ENCODE measurements at regions not wholly inside any gene's neighbourhood (a gene's known extent, or its start where the extent isn't known, plus 50 kb on each side); places are given as distances from the start of the nearest gene placed in this dataset.
"Not testable (repeated sequence)": the region's sequence is repeated elsewhere in the genome, so short reads cannot be mapped to it uniquely, and the experiment has no call there.

DNA sequence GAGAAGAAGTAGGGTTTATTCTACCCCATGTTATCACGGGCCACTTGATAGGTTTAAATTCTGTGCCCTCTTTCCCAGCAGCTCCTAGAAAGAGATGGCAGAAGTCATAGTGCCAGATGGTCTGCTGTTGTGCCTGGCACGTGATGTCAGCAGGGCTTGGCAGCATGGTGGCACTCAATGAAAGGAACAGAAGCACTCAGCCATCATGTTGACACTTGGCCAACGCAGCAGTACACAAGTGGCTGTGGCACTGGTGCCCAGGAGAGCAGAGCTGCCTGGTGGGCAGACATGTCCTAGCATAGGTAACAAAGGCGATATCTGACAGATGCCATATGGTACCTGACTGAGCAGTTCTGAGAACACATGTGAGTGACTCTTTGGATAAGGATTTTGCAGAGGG, 796.4 kb upstream of the ACO1 start:
- no peaks in the 10 kb centered on the region for H3K9me3 ChIP-seq (ENCODE audit: low read length)
- H3K36me3 ChIP-seq (ENCODE audit: insufficient read depth, low read length): no peaks in the 10 kb centered on the region
- H3F3A ChIP-seq (ENCODE audit: insufficient read depth, low read length): no peaks in the 10 kb centered on the region
- H2AFZ ChIP-seq (ENCODE audit: low read length): no peak overlapping the region
- no peaks in the 10 kb centered on the region for H3K4me1 ChIP-seq (ENCODE audit: insufficient read depth, low read length, severe bottlenecking)
- no peaks in the 10 kb centered on the region for H4K20me1 ChIP-seq (ENCODE audit: insufficient read depth, low read length)
- no peaks in the 10 kb centered on the region for H3K9me2 ChIP-seq (ENCODE audit: low read depth, low read length)
- H3K27me3 ChIP-seq (ENCODE audit: insufficient read depth, low read length): no peaks in the 10 kb centered on the region
- no peak overlapping the region for H3K4me2 ChIP-seq (ENCODE audit: low read length)
- H3K27ac ChIP-seq (ENCODE audit: low read depth, low read length, poor library complexity, severe bottlenecking): no peak overlapping the region
- no peak overlapping the region for H3K4me3 ChIP-seq (ENCODE audit: low read depth, low read length, poor library complexity, severe bottlenecking)
- H3K79me2 ChIP-seq (ENCODE audit: insufficient read depth, low read length): no peaks in the 10 kb centered on the region
- H3K9ac ChIP-seq (ENCODE audit: low read length): no peak overlapping the region
- TF ChIP-seq EZH2 (IDR thresholded peaks at IDR 0.05; ENCODE audit: borderline replicate concordance, low read length): no peak
- TF ChIP-seq, protein P1, sequence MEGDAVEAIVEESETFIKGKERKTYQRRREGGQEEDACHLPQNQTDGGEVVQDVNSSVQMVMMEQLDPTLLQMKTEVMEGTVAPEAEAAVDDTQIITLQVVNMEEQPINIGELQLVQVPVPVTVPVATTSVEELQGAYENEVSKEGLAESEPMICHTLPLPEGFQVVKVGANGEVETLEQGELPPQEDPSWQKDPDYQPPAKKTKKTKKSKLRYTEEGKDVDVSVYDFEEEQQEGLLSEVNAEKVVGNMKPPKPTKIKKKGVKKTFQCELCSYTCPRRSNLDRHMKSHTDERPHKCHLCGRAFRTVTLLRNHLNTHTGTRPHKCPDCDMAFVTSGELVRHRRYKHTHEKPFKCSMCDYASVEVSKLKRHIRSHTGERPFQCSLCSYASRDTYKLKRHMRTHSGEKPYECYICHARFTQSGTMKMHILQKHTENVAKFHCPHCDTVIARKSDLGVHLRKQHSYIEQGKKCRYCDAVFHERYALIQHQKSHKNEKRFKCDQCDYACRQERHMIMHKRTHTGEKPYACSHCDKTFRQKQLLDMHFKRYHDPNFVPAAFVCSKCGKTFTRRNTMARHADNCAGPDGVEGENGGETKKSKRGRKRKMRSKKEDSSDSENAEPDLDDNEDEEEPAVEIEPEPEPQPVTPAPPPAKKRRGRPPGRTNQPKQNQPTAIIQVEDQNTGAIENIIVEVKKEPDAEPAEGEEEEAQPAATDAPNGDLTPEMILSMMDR (IDR thresholded peaks at IDR 0.05; ENCODE audit: low read length): no peak

DNA sequence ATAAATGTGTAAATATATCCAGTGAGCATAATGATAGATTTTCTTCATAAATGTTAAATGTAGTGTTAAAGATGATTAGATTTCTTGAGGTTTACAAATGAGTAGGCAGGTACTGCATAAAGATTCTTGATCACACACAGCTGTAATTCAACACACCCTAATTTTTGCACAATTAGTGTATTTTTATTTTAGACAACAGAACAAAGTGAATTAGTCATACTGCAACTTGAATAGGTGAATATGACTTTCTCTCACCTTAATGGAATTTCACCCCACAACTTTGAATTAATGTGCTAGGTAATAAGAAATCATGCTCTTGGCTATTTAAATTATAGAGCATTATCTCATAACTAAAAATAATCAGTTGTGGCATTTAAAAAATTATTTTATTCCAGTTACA, 795.7 kb upstream of the ACO1 start:
- Histone ChIP-seq H3K4me1 (ENCODE audit: insufficient read depth, low read length, severe bottlenecking) (no peaks in the 10 kb centered on the region), H3K9me3 (ENCODE audit: low read length) (no peaks in the 10 kb centered on the region), H3K4me2 (ENCODE audit: low read length) (no peak overlapping the region), H3F3A (ENCODE audit: insufficient read depth, low read length) (no peaks in the 10 kb centered on the region), H3K27ac (ENCODE audit: low read depth, low read length, poor library complexity, severe bottlenecking) (no peak overlapping the region), H3K79me2 (ENCODE audit: insufficient read depth, low read length) (no peaks in the 10 kb centered on the region), H4K20me1 (ENCODE audit: insufficient read depth, low read length) (no peaks in the 10 kb centered on the region), H3K9ac (ENCODE audit: low read length) (no peak overlapping the region), H3K27me3 (ENCODE audit: insufficient read depth, low read length) (no peaks in the 10 kb centered on the region), H3K4me3 (ENCODE audit: low read depth, low read length, poor library complexity, severe bottlenecking) (no peak overlapping the region), H2AFZ (ENCODE audit: low read length) (no peak overlapping the region), H3K36me3 (ENCODE audit: insufficient read depth, low read length) (no peaks in the 10 kb centered on the region), H3K9me2 (ENCODE audit: low read depth, low read length) (no peaks in the 10 kb centered on the region)
- TF ChIP-seq, protein P1 (IDR thresholded peaks at IDR 0.05; ENCODE audit: low read length): no peak
- no peak for TF ChIP-seq EZH2 (IDR thresholded peaks at IDR 0.05; ENCODE audit: borderline replicate concordance, low read length)

DNA sequence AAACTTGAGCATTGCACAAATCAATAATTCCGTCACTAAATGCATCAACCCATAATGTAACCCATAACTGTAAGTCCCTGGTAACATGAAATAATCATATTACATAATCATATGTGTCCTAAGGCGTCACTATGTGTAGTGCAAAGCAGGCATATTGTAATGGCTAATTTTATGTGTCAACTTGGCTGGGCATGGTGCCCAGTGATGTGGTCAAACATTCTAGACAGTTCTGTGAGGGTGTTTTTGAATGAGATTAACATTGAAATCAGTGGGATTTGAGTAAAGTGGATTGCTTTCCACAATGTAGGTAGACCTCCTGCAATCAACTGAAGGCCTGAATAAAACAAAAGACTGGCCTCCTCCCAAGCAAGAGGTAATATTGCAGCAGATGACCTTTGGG, 794.4 kb upstream of the ACO1 start:
- Histone ChIP-seq H3K9me2 (ENCODE audit: low read depth, low read length) (no peaks in the 10 kb centered on the region), H3K27ac (ENCODE audit: low read depth, low read length, poor library complexity, severe bottlenecking) (no peak overlapping the region), H3K4me2 (ENCODE audit: low read length) (no peak overlapping the region), H3K79me2 (ENCODE audit: insufficient read depth, low read length) (no peaks in the 10 kb centered on the region), H3K9ac (ENCODE audit: low read length) (no peak overlapping the region), H3K4me1 (ENCODE audit: insufficient read depth, low read length, severe bottlenecking) (no peaks in the 10 kb centered on the region), H2AFZ (ENCODE audit: low read length) (no peak overlapping the region), H4K20me1 (ENCODE audit: insufficient read depth, low read length) (no peaks in the 10 kb centered on the region), H3K27me3 (ENCODE audit: insufficient read depth, low read length) (no peaks in the 10 kb centered on the region), H3K36me3 (ENCODE audit: insufficient read depth, low read length) (no peaks in the 10 kb centered on the region), H3F3A (ENCODE audit: insufficient read depth, low read length) (no peaks in the 10 kb centered on the region), H3K4me3 (ENCODE audit: low read depth, low read length, poor library complexity, severe bottlenecking) (no peak overlapping the region), H3K9me3 (ENCODE audit: low read length) (no peaks in the 10 kb centered on the region)
- TF ChIP-seq EZH2 (IDR thresholded peaks at IDR 0.05; ENCODE audit: borderline replicate concordance, low read length): no peak
- TF ChIP-seq, protein P1 (IDR thresholded peaks at IDR 0.05; ENCODE audit: low read length): no peak

DNA sequence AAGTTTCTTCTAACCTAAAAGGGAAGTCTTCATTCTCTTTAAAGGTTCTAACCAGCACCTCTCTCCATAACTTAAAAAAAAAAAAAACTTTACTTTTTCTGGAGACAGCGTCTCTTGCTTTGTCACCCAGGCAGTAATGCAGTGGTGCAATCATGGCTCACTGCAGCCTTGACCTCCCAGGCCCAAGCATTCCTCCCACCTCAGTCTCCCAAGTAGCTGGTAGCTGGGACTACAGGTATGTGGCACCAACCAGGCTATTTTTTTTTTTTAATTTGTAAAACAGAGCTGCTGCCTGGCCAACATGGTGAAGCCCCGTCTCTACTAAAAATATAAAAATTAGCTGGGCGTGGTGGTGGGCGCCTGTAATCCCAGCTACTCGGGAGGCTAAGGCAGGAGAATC, 787.4 kb upstream of the ACO1 start:
- H3K9ac ChIP-seq (ENCODE audit: low read length); H2AFZ ChIP-seq (ENCODE audit: low read length); H3K79me2 ChIP-seq (ENCODE audit: insufficient read depth, low read length); H3K4me3 ChIP-seq (ENCODE audit: low read depth, low read length, poor library complexity, severe bottlenecking); H4K20me1 ChIP-seq (ENCODE audit: insufficient read depth, low read length); H3K4me2 ChIP-seq (ENCODE audit: low read length); H3K36me3 ChIP-seq (ENCODE audit: insufficient read depth, low read length); H3K9me3 ChIP-seq (ENCODE audit: low read length); H3K4me1 ChIP-seq (ENCODE audit: insufficient read depth, low read length, severe bottlenecking); H3K9me2 ChIP-seq (ENCODE audit: low read depth, low read length); H3F3A ChIP-seq (ENCODE audit: insufficient read depth, low read length); H3K27me3 ChIP-seq (ENCODE audit: insufficient read depth, low read length); H3K27ac ChIP-seq (ENCODE audit: low read depth, low read length, poor library complexity, severe bottlenecking): not testable (repeated sequence)
